ENCODE measurements at regions not wholly inside any gene's neighbourhood (a gene's known extent, or its start where the extent isn't known, plus 50 kb on each side); places are given as distances from the start of the nearest gene placed in this dataset.
"Not testable (repeated sequence)": the region's sequence is repeated elsewhere in the genome, so short reads cannot be mapped to it uniquely, and the experiment has no call there.

DNA sequence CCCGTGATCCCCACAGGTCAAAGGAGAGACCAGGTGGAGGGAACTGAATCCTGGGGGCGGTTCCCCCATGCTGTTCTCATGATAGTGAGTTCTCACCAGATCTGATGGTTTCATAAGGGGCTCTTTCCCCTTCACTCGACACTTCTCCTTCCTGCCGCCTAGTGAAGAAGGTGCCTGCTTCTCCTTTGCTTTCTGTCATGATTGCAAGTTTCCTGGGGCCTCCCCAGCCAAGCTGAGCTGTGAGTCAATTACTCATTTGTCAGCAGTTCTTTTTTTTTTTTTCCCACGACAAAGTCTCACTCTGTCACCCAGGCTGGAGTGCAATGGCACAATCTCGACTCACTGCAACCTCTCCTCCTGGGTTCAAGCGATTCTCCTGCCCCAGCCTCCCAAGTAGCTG, 1530.4 kb downstream of the BRD1 start:
- TF ChIP-seq, protein P1, sequence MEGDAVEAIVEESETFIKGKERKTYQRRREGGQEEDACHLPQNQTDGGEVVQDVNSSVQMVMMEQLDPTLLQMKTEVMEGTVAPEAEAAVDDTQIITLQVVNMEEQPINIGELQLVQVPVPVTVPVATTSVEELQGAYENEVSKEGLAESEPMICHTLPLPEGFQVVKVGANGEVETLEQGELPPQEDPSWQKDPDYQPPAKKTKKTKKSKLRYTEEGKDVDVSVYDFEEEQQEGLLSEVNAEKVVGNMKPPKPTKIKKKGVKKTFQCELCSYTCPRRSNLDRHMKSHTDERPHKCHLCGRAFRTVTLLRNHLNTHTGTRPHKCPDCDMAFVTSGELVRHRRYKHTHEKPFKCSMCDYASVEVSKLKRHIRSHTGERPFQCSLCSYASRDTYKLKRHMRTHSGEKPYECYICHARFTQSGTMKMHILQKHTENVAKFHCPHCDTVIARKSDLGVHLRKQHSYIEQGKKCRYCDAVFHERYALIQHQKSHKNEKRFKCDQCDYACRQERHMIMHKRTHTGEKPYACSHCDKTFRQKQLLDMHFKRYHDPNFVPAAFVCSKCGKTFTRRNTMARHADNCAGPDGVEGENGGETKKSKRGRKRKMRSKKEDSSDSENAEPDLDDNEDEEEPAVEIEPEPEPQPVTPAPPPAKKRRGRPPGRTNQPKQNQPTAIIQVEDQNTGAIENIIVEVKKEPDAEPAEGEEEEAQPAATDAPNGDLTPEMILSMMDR (IDR thresholded peaks at IDR 0.05), result no peak
- Histone ChIP-seq H3K36me3 (no peaks in the 10 kb centered on the region), H3K4me3 (no peak overlapping the region), H3K9me3 (no peaks in the 10 kb centered on the region), H3K27ac (no peak overlapping the region), H3K4me1 (no peaks in the 10 kb centered on the region), H3K27me3 (no peaks in the 10 kb centered on the region)
- no peak for DNase-seq (ENCODE audit: low spot score)

DNA sequence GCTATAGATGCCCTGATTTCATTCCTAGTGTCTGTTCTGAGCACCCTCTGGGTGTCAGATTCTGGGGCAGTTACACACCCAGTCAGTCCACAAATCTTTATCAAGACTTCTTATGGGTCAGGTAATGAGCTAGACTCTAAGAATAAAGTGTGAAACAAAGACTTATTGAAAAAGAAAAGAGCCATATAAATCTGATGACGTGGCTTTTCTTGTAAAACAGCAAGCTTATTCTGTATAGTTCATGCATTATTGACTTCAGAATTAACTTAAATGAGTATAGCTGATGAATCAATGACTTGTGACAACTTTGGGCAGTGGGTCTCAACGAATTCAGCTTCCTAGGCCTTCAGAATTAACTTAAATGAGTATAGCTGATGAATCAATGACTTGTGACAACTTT, 1527.5 kb downstream of the TBC1D22A start:
- not testable (repeated sequence) for H3K27ac ChIP-seq; H3K9me3 ChIP-seq; H3K4me3 ChIP-seq; H3K4me1 ChIP-seq; H3K36me3 ChIP-seq; H3K27me3 ChIP-seq; DNase-seq (ENCODE audit: low spot score)

DNA sequence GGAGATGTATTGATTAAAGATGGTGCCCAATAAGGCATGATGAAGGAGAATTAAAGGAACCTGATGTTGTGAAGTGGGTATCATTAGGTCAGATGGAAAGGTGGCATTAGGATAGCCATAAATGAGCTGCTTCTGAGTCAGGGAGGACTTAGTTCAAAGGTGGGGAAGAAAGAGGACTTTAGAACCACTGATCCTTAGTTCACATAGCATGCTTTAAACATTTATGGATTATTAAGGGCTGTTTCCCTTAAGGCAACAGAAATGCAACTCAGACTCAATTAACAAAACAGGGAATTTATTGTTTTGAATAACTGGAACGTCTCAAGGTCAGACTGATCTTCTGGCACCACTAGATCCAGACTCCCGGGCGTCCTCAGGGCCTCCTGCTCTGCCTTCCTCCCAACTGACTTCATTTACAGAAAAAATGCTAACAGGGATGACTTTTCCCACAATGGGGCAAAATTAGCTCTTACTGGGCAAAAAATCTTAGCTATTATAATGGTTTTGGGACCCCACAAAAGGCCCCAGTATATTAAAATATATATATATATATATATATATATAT, 1526.0 kb downstream of the TBC1D22A start:
- no peaks in the 10 kb centered on the region for H3K9me3 ChIP-seq
- no peak overlapping the region for H3K27ac ChIP-seq
- no peaks in the 10 kb centered on the region for H3K4me1 ChIP-seq
- no peak overlapping the region for H3K4me3 ChIP-seq
- H3K27me3 ChIP-seq, result no peaks in the 10 kb centered on the region
- TF ChIP-seq, protein P1 (IDR thresholded peaks at IDR 0.05), result no peak
- no peak for DNase-seq (ENCODE audit: low spot score)
- no peaks in the 10 kb centered on the region for H3K36me3 ChIP-seq

DNA sequence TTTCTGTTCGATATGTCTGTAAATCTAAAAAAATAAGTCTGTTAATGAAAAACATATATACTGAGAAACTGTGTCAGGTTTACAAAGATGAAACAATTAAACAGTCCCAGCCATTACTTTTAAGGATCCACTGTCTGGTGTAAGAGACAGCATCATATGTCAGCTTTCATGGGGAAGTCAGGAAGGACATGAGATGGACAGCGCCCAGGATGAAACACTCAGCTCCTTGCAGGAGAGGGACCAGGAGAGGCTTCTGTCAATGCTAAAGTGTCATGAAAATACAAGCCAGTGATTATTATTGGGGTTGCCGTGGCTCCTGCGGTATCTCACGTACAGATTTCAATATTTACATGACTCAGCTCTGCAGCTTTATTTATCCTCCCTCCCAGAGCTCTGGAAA, 1524.6 kb downstream of the TBC1D22A start:
- TF ChIP-seq, protein P1 (IDR thresholded peaks at IDR 0.05), result no peak
- no peak overlapping the region for H3K4me3 ChIP-seq
- DNase-seq (ENCODE audit: low spot score), result no peak
- H3K27ac ChIP-seq, result no peak overlapping the region
- H3K27me3 ChIP-seq, result no peaks in the 10 kb centered on the region
- no peaks in the 10 kb centered on the region for H3K9me3 ChIP-seq
- H3K36me3 ChIP-seq, result no peaks in the 10 kb centered on the region
- no peaks in the 10 kb centered on the region for H3K4me1 ChIP-seq

DNA sequence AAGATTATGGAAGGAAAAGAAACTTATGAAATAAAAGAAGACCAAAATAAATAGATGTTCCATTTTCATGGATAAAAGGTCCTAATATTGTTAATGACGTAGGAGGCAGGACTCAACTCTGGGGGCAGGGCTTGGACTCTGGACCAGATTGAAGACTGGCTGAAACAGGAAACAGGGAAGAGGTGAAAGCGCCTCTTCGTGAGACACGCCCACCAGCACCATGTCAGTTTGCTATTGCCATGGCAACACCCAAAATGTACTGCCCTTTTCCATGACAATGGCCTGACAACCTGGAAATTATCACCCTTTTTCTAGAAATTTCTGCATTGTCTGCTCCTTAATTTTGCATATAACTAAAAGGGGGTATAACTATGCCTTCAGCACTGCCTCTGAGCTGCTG, 1522.2 kb downstream of the TBC1D22A start:
- H3K27ac ChIP-seq, result no peak overlapping the region
- peak; percentile 21 for DNase-seq (ENCODE audit: low spot score)
- no peaks in the 10 kb centered on the region for H3K36me3 ChIP-seq
- no peaks in the 10 kb centered on the region for H3K27me3 ChIP-seq
- TF ChIP-seq, protein P1 (IDR thresholded peaks at IDR 0.05), result no peak
- no peak overlapping the region for H3K4me3 ChIP-seq
- H3K9me3 ChIP-seq, result no peaks in the 10 kb centered on the region
- no peaks in the 10 kb centered on the region for H3K4me1 ChIP-seq

DNA sequence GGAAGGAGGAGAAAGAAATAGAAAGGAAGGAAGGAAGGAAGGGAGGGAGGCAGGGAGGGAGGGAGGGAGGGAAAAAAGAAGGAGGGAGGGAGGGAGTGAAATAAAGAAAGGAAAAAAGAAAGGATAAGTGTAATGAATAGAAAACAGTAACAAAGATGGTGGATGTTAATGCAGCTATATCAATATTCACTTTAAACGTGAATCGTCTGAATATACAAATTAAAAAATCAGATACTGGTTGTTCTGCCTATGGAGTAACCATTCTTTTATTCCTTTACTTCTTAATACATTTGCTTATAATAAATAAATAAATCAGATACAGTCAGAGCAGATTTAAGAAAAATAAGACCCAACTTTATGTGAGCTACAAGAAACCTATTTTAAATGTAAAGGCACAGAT, 1520.4 kb downstream of the TBC1D22A start:
- H3K27ac ChIP-seq, result no peak overlapping the region
- H3K36me3 ChIP-seq, result no peaks in the 10 kb centered on the region
- TF ChIP-seq, protein P1 (IDR thresholded peaks at IDR 0.05), result no peak
- DNase-seq (ENCODE audit: low spot score), result no peak
- no peaks in the 10 kb centered on the region for H3K9me3 ChIP-seq
- H3K4me1 ChIP-seq, result no peaks in the 10 kb centered on the region
- no peak overlapping the region for H3K4me3 ChIP-seq
- H3K27me3 ChIP-seq, result no peaks in the 10 kb centered on the region

Measured in right atrium auricular region (tissue), 2 donors.